ENCODE measurements at regions not wholly inside any gene's neighbourhood (a gene's known extent, or its start where the extent isn't known, plus 50 kb on each side); places are given as distances from the start of the nearest gene placed in this dataset.

GRCh38 chr9:19600538-19600937, 188.3 kb downstream of the SLC24A2 start:
- TF ChIP-seq CTCF (IDR thresholded peaks at IDR 0.05) (no peak), POLR2A (IDR thresholded peaks at IDR 0.05) (no peak)
